ENCODE measurements at regions not wholly inside any gene's neighbourhood (a gene's known extent, or its start where the extent isn't known, plus 50 kb on each side); places are given as distances from the start of the nearest gene placed in this dataset.
"Not testable (repeated sequence)": the region's sequence is repeated elsewhere in the genome, so short reads cannot be mapped to it uniquely, and the experiment has no call there.

DNA sequence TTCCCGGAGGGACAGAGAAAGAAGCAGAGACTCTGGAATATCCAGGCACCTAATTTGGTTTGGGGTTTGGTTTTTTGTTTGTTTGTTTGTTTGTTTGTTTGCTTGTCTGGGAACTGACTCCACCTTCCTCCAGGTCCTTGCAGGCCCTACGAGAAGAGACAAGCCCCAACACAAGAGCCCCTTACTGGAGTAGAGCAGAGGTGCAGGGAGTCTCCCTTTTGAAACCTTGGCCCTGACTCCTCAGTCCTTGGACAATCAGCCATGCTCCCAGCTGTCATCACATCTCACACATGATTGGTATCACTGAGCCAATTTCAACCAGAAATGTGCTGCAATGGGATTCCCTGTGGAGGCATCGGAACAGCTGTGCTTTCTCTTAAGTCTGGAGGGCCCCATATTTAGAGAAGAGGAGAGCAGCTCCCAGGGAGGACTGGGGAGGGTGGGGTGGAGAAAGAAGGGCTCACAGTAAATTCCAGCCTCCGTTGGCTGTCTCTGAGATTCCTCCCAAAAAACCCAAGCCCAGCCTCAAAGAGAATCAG, 279.9 kb upstream of the NCKAP5 start:
- no peak for TF ChIP-seq JUND (IDR thresholded peaks at IDR 0.05; ENCODE audit: low read depth)
- in situ Hi-C loops (cut with HindIII; ENCODE audit: low pct_unique_long_range_greater_than_20kb, low sequenced_read_pairs): no loop called here
- DNase-seq (ENCODE audit: low read depth in 1 of 2, low spot score in 1 of 2): no peak

DNA sequence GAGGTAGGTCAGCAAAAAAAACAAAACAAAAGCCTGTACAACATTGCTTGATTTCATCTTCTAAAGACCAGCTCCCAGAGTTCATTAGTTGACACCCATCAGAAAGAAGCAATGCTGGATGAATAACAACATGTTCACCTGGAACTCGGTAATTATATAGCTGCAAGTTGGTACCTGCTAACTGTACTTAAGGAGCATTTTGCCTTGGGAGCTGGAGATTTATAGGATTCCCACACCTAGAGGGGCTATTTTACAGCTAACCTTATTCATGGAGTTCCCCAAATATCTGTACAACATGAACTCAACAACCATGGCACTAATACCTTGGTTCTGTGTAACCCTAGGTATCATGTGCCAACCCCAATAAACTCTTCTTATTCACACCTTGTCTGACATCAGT, 281.1 kb upstream of the NCKAP5 start:
- no peak for TF ChIP-seq JUND (IDR thresholded peaks at IDR 0.05; ENCODE audit: low read depth)
- in situ Hi-C loops (cut with HindIII; ENCODE audit: low pct_unique_long_range_greater_than_20kb, low sequenced_read_pairs): no loop called here
- no peak for DNase-seq (ENCODE audit: low read depth in 1 of 2, low spot score in 1 of 2)

DNA sequence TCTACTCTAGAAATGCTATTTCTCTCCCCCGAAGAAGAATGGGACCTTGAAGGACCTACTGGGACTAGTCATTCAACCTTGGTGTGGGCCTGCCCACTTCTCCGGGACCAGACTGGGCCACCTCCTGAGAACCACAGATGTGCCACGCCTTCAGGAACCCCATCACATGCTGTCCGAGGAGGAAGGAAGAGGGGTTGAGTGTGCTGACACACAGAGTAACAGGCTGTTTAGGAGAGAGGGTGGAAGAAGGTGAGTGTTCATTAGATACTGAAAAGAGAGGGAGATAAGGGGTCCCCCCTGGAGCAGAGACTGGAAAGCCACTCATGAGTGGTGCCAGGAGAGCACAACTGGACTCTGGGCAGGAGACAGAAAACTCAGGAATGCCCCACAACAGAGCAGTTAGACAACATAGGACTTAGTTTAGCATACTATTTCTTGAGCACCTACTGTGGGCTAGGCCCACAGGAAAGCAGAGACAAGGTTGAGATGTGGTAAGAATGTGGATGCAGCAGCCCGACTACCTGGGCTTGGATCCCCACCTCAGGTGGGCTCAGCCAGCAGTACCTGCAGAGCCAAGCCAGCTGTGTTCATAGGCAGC, 286.4 kb upstream of the NCKAP5 start:
- in situ Hi-C loops (cut with HindIII; ENCODE audit: low pct_unique_long_range_greater_than_20kb, low sequenced_read_pairs): no loop called here
- DNase-seq (ENCODE audit: low read depth in 1 of 2, low spot score in 1 of 2): no peak
- TF ChIP-seq JUND (IDR thresholded peaks at IDR 0.05; ENCODE audit: low read depth): no peak

GRCh38 chr2:133855526-133855925, 287.3 kb upstream of the NCKAP5 start:
- DNase-seq (ENCODE audit: low read depth in 1 of 2, low spot score in 1 of 2): peak in 1 of 2 experiments; percentile 67
- no peak for TF ChIP-seq JUND (IDR thresholded peaks at IDR 0.05; ENCODE audit: low read depth)
- in situ Hi-C loops (cut with HindIII; ENCODE audit: low pct_unique_long_range_greater_than_20kb, low sequenced_read_pairs): no loop called here

GRCh38 chr2:133856678-133857077, 288.4 kb upstream of the NCKAP5 start:
- in situ Hi-C loops (cut with HindIII; ENCODE audit: low pct_unique_long_range_greater_than_20kb, low sequenced_read_pairs): no loop called here
- no peak for DNase-seq (ENCODE audit: low read depth in 1 of 2, low spot score in 1 of 2)
- no peak for TF ChIP-seq JUND (IDR thresholded peaks at IDR 0.05; ENCODE audit: low read depth)

GRCh38 chr2:133859578-133859977, 291.3 kb upstream of the NCKAP5 start:
- in situ Hi-C loops (cut with HindIII; ENCODE audit: low pct_unique_long_range_greater_than_20kb, low sequenced_read_pairs): no loop called here
- no peak for TF ChIP-seq JUND (IDR thresholded peaks at IDR 0.05; ENCODE audit: low read depth)
- DNase-seq (ENCODE audit: low read depth in 1 of 2, low spot score in 1 of 2): no peak

- no peak for DNase-seq (ENCODE audit: low read depth in 1 of 2, low spot score in 1 of 2)
- in situ Hi-C loops (cut with HindIII; ENCODE audit: low pct_unique_long_range_greater_than_20kb, low sequenced_read_pairs): no loop called here
- TF ChIP-seq JUND (IDR thresholded peaks at IDR 0.05; ENCODE audit: low read depth): no peak
Measured at GRCh38 chr2:133862400-133862977, 294.2 kb upstream of the NCKAP5 start.

GRCh38 chr2:133863106-133863800, 295.0 kb upstream of the NCKAP5 start:
- TF ChIP-seq JUND (IDR thresholded peaks at IDR 0.05; ENCODE audit: low read depth): no peak
- in situ Hi-C loops (cut with HindIII; ENCODE audit: low pct_unique_long_range_greater_than_20kb, low sequenced_read_pairs): no loop called here
- no peak for DNase-seq (ENCODE audit: low read depth in 1 of 2, low spot score in 1 of 2)

DNA sequence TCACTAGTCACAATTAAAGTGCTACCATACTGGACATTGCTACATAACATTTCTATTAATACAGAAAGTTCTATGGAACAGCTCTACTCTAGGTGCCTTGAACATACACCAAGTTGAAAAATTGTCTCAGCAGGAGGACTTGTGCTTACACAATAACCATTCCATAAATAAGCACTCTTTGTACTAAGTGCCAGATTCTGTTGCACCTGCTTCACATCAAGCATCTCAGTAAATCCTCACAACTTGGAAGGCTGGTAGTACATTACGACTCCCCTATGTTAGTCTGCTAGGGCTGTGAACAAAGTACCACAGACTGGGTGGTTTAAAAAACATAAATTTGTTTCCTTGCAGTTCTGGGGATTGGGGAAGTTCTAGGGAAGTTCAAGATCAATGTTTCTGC, 296.9 kb upstream of the NCKAP5 start:
- no peak for TF ChIP-seq JUND (IDR thresholded peaks at IDR 0.05; ENCODE audit: low read depth)
- no peak for DNase-seq (ENCODE audit: low read depth in 1 of 2, low spot score in 1 of 2)
- in situ Hi-C loops (cut with HindIII; ENCODE audit: low pct_unique_long_range_greater_than_20kb, low sequenced_read_pairs): no loop called here

GRCh38 chr2:133867166-133867565, 298.9 kb upstream of the NCKAP5 start:
- DNase-seq (ENCODE audit: low read depth in 1 of 2, low spot score in 1 of 2): no peak
- in situ Hi-C loops (cut with HindIII; ENCODE audit: low pct_unique_long_range_greater_than_20kb, low sequenced_read_pairs): no loop called here
- no peak for TF ChIP-seq JUND (IDR thresholded peaks at IDR 0.05; ENCODE audit: low read depth)

DNA sequence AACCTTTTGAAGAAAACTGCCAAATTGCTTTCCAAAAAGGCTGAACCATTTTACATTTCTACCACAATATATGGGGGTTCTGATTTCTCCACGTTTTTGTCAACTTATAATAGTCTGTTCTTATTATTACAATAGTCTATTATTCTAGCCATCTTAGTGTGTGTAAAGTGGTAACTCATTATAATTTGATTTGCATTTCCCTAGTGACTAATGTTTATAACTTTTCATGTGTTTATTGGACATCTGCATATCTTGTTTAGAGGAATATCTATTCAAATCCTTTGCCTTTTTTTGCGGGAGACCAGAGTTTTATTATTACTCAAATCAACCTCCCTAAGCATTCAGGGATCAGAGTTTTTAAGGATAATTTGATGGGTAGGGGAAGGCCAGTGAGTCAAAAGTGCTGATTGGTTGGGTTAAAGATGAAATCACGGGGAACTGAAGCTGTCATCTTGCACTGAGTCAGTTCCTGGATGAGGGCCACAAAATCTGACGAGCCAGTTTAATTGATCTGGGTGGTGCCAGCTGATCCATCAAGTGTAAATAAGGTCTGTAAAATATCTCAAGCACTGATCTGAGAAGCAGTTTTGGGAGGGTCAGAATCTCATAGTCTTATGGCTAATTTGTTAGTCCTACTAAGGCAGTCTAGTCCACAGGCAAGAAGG, 303.4 kb upstream of the NCKAP5 start:
- no peak for DNase-seq (ENCODE audit: low read depth in 1 of 2, low spot score in 1 of 2)
- TF ChIP-seq JUND (IDR thresholded peaks at IDR 0.05; ENCODE audit: low read depth): no peak
- in situ Hi-C loops (cut with HindIII; ENCODE audit: low pct_unique_long_range_greater_than_20kb, low sequenced_read_pairs): no loop called here

DNA sequence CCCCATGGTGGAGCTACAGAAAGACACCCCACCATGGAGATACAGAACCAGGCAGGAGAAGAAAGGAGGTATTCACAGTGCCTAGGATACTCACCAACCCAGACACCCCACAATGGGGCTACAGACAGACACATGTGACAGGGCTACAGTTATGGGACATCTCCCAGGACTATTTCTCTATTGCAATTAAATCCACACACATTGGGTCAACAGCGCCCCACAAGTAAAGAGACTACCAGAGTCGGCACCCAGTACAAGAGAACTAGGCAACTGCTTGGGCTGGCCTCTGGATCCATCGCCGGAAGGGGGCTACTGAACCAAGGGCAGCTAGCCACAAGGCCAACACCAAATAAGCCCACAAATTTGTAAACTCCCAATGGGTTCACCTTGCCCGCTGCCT, 310.1 kb upstream of the NCKAP5 start:
- no peak for DNase-seq (ENCODE audit: low read depth in 1 of 2, low spot score in 1 of 2)
- in situ Hi-C loops (cut with HindIII; ENCODE audit: low pct_unique_long_range_greater_than_20kb, low sequenced_read_pairs): no loop called here
- no peak for TF ChIP-seq JUND (IDR thresholded peaks at IDR 0.05; ENCODE audit: low read depth)

- DNase-seq (ENCODE audit: low read depth in 1 of 2, low spot score in 1 of 2): no peak
- no peak for TF ChIP-seq JUND (IDR thresholded peaks at IDR 0.05; ENCODE audit: low read depth)
- in situ Hi-C loops (cut with HindIII; ENCODE audit: low pct_unique_long_range_greater_than_20kb, low sequenced_read_pairs): no loop called here
Measured at GRCh38 chr2:133879703-133880102, 311.4 kb upstream of the NCKAP5 start.

GRCh38 chr2:133882159-133882558, 313.9 kb upstream of the NCKAP5 start:
- in situ Hi-C loops (cut with HindIII; ENCODE audit: low pct_unique_long_range_greater_than_20kb, low sequenced_read_pairs); DNase-seq (ENCODE audit: low read depth in 1 of 2, low spot score in 1 of 2): not testable (repeated sequence)

Measured in T47D (cell line).